Cerebellar cortex (tissue), 1 donor: ENCODE measurements at regions not wholly inside any gene's neighbourhood (a gene's known extent, or its start where the extent isn't known, plus 50 kb on each side); places are given as distances from the start of the nearest gene placed in this dataset.
"Not testable (repeated sequence)": the region's sequence is repeated elsewhere in the genome, so short reads cannot be mapped to it uniquely, and the experiment has no call there.

Experiments
- DNase-seq: peaks from one replicate; pipeline ENCODE4 v3.0.0-alpha.2; 2015; ENCODE audit warnings: low spot score

- DNase-seq, result no peak
These were observed 289.1 kb upstream of the PLD5 start for GRCh38 chr1:242813490-242814091.

DNA sequence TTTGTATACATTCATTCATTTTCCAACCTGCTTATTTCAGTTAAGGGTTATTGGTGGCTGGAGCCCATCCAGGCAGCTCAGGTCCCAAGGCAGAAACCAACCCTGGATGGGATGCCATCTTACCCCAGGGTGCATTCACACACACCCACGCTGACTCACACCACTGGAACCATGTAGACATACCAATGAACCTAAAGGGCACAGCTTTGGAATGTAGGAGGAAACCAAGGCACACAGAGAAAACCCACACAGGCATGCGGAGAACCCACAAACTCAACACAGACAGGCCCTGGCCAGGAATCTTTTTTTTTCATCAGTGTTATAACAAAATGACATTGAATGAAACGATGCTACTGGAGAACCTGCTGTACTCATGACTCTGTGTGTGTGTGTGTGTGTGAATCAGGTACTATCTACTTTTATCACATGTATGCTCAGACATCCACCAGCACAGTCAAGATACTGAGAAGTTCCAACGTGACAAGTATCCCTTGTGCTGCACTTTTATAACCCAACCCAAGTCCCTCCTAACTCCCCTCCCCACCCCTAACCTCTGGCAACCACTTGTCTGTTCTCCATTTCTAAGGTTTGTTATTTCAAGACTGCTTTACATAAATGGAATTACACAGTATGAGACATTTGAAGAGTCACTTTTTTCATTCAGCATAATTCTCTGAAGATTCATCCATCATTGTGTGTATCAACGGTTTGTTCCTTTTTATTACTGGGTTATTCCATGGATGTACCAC, 286.8 kb upstream of the PLD5 start:
- DNase-seq, result no peak

- DNase-seq, result no peak
These were observed 281.8 kb upstream of the PLD5 start for GRCh38 chr1:242806324-242806723.

DNA sequence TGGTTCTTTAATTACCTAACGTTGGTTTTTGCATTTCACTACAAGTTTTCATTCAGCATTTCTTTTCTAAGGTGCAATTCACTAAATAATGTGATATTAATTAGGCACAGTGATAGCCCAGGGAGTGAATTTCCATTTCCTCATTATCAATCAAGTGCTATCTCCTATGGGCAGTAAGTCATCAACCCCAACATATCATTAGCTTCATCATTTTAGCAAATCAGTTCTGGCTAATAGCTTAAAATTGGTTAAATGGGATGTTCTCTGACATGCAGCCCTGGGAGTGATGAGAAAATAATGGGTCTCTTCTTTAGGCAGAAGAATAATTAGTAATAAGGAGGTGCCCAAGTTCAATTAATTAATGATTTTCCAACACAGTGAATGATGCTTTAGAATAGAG, 280.9 kb upstream of the PLD5 start:
- DNase-seq, result not testable (repeated sequence)

GRCh38 chr1:242802973-242803372, 278.5 kb upstream of the PLD5 start:
- no peak for DNase-seq

DNA sequence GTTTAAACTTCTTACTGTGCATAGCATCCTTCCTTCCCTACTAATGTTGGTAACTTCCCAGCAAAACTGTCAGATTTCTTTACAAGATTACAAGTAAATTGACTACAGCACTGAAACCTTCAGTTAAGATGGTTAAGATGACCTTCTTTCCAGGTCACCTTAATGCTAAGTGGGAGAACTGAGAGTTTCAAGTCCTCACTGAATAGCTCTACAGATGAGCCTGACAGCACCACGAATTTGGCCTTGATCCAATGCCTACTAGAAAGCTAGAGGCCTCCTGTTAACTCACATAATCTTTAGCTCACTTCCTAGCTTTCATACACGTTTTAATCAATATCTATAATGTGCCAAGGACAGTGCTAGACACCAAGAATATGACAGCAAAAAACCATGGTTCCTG, 276.0 kb upstream of the PLD5 start:
- DNase-seq, result no peak

DNA sequence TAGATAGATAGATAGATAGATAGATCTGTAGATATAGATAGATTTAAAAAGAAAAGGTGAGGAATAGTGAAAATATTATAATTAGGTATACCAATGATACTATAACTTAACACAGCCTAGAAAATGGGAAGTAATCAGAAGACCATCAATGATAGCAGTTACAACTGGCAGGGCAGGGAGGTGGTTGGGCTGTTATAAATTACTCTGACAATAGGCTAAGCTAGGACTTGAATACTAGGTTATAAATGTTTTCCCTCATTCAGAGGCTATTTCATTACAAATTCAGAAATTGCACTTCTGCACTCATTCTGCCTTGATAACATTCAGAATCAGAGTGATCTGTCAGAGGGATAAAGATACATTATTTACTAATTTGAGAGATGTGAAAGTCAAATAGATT, 273.4 kb upstream of the PLD5 start:
- DNase-seq, result no peak

GRCh38 chr1:242788771-242789170, 264.3 kb upstream of the PLD5 start:
- no peak for DNase-seq

- no peak for DNase-seq
These were observed 263.5 kb upstream of the PLD5 start for GRCh38 chr1:242787968-242788367.

GRCh38 chr1:242784807-242785206, 260.3 kb upstream of the PLD5 start:
- DNase-seq, result peak; percentile 59

- no peak for DNase-seq
These were observed 259.6 kb upstream of the PLD5 start for GRCh38 chr1:242784084-242784483.

DNA sequence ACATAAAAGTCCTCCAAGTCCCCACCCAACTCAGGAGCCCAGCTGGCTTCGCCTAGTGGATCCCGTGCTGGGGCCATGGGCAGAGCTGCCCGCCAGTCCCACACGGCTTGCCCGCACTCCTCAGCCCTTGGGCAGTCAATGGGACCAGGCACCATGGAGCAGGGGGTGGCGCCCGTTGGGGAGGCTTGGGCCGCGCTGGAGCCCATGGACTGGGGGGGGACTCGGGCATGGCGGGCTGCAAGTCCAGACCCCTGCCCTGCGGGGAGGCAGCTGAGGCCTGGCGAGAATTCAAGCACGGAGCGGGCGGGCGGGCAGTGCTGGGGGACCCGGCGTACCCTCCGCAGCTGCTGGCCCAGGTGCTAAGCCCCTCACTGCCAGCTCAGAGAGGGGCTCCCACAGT, 249.8 kb upstream of the PLD5 start:
- DNase-seq, result no peak

DNA sequence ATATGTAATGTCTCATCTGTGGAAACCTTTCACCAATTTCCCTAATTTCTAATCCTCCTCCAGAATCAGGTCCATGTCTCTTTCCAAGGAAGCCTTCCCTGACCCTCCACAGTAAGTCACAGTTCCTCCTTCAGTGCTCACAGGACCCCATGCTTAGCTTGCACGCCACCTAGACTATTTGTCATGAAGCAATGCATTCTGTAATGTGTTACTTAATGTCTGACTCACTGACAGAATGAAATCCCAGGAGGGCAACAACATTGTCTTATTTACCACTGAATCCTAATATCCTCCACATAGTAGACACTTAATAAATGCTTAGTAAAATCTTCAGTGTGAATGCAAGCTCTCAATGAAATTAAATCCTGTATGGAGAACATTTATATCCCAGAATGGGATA, 245.9 kb upstream of the PLD5 start:
- no peak for DNase-seq

- no peak for DNase-seq
These were observed 239.7 kb upstream of the PLD5 start for GRCh38 chr1:242764161-242764560.

DNA sequence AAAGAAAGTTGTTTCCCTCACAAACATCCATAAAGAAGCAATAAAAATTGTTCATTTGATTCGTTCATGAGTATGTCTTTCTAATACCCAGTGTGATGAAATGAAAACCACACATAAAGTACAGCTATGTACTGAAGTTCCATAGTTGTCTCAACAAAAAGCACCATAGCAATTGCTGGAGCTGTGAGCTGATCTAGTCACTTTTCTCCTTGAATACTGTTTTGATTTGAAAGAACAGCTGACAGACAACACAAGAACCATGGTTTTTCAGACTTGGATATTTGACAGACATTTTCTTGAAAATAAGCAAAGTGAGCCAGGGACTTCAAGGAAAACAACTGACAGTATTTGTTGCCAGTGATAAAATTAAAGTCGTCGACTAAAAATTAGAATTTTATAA, 237.1 kb upstream of the PLD5 start:
- DNase-seq, result no peak

GRCh38 chr1:242754926-242755325, 230.4 kb upstream of the PLD5 start:
- DNase-seq, result no peak

- no peak for DNase-seq
These were observed 229.6 kb upstream of the PLD5 start for GRCh38 chr1:242754125-242754524.

GRCh38 chr1:242747233-242747632, 222.7 kb upstream of the PLD5 start:
- DNase-seq, result no peak

DNA sequence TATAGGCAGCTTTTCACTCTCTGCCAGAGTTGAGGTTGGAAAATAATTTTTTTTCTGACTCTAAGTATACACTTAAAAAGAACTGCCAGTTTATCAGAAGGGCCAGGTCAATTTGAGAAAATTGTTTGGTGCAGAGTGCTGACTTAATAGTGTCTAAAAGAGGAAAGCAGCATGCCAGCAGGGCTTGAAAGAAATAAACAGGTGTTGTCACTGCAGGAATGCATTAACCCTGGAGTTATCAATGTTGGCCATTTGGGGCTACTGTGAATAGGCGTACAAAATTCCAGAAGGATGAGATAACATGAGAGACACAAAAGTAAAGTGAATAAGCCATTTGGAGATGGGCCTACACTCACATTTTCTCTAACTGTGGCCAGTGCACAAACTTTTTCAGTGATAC, 220.6 kb upstream of the PLD5 start:
- peak; percentile 86 for DNase-seq

DNA sequence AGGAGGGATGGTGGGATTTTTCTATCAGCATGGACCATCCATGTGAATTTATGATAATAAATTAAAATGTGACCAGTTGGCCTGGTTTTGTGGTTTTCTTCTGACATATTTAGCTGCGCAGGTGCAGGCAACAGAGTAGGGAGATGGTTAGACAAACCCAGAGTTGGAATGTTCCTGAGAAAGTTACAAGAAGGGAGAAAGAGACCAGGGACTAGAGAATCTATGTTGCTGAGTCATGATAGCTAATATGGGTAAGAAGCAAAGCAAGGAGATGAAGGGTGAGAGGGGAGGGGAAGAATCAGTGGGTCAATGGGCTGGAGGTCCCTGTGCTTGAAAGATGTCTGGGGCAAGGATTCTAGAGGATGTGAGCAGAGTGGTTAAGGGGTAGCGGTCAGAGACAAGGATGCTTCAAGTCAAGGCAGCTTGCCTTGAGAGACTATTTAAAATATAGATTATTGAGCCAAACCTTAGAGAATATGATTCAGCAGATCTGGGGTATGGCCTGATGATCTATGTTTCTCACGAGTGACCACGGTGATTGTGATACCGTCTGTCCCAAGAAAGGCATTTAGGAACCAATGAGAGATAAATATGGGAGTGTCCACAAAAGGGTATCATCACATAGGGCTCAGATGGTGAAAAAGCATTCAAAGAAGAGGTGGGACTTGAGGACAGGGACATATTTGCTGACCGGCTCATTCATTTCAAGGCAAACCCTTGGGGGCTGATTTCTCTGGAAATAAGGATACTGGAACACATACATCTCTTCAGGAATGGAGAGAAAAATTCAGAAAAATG, 219.7 kb upstream of the PLD5 start:
- DNase-seq, result no peak

GRCh38 chr1:242738702-242739645, 214.5 kb upstream of the PLD5 start:
- no peak for DNase-seq

GRCh38 chr1:242736611-242737010, 212.1 kb upstream of the PLD5 start:
- no peak for DNase-seq
